ENCODE measurements at regions not wholly inside any gene's neighbourhood (a gene's known extent, or its start where the extent isn't known, plus 50 kb on each side); places are given as distances from the start of the nearest gene placed in this dataset.
"Not testable (repeated sequence)": the region's sequence is repeated elsewhere in the genome, so short reads cannot be mapped to it uniquely, and the experiment has no call there.

DNA sequence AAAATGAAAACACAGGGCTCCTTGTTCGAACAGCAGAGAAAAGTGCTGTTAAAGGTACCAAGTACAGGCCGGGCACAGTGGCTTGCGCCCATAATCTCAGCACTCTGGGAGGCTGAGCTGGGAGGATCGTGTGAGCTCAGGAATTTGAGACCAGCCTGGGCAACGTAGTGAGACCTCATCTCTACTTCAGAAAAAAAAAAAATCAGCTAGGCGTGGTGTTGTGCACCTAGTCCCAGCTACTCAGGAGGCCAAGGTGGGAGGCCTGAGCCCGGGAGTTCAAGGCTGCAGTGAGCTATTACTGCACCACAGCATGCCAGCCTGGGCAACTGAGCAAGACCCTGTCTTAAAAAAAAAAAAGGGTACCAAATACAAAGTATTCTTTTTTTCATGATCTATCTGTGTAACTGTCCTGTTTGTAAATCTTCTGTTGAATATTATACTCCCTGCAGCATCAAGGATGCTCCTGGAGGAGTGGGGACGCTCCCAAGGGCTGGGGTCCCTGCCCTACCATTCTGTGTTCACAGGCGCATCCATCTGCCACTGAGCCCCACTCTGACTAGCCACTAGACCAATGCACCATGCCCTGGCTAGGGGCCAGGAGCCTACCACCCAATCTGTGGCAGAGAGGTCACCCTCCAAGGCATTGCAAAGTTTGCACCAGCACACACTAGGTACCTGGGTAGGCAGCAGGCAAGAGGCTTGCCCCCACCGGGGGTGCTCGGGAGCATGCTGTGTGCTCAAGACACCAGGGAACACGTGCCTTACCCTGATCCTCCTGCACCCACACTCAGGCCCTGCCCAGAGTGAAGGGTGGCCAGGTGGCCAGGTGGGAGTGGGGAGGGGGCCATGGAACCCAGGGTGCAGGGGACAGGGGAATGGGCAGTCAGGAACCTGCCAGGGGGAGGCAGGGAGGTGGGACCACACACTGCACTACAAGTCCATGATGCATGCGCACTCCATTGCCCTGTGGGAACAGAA is 67.3 kb upstream of the KMT2C start:
- H3K4me3 ChIP-seq (ENCODE audit: low read depth, low read length), result no peak overlapping the region
- TF ChIP-seq, protein P1, sequence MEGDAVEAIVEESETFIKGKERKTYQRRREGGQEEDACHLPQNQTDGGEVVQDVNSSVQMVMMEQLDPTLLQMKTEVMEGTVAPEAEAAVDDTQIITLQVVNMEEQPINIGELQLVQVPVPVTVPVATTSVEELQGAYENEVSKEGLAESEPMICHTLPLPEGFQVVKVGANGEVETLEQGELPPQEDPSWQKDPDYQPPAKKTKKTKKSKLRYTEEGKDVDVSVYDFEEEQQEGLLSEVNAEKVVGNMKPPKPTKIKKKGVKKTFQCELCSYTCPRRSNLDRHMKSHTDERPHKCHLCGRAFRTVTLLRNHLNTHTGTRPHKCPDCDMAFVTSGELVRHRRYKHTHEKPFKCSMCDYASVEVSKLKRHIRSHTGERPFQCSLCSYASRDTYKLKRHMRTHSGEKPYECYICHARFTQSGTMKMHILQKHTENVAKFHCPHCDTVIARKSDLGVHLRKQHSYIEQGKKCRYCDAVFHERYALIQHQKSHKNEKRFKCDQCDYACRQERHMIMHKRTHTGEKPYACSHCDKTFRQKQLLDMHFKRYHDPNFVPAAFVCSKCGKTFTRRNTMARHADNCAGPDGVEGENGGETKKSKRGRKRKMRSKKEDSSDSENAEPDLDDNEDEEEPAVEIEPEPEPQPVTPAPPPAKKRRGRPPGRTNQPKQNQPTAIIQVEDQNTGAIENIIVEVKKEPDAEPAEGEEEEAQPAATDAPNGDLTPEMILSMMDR (conservative IDR thresholded peaks at IDR 0.05; ENCODE audit: low read depth, low read length), result no peak
- DNase-seq (ENCODE audit: low read depth), result no peak

DNA sequence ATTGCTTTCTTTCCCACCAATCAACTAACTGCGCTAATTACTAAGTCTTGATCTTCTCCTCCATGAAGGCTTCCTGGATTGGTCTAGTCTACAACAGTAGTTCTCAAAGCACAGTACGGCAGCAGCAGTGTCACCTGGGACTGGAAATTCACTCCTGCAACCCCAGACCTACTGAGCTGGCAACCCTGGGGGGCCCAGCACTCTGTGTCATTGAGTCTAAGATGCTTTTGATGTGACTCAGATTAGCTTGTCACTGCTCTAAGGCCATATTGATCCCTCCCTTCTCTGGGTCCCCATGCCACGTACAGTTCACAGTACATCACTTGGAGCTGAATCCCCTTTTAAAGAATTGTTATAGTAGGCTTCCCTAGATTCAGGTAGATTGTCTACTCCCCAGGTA is 65.7 kb upstream of the KMT2C start:
- TF ChIP-seq, protein P1 (conservative IDR thresholded peaks at IDR 0.05; ENCODE audit: low read depth, low read length), result no peak
- H3K4me3 ChIP-seq (ENCODE audit: low read depth, low read length), result no peak overlapping the region

DNA sequence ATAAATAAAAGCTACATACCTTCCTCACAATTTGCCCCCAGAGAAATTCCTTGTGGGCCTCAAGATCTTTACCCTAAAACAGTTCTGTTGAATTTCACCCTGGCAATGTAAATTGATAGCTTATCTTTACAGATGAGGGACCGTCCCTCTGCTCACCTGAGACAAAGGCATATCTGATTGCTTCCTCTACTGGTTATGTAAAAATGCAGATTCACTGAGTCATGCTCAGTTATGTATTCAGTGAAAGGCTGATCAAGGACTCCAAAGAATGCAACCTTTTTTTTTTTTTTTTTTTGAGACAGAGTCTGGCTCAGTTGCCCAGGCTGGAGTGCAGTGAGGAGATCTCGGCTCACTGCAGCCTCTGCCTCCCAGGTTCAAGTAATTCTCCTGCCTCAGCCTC is 64.2 kb upstream of the KMT2C start:
- not testable (repeated sequence) for H3K4me3 ChIP-seq (ENCODE audit: low read depth, low read length)
- peak; percentile 7 for DNase-seq (ENCODE audit: low read depth)

More for the DNA sequence above, 65.7 kb upstream of the KMT2C start:
- DNase-seq (ENCODE audit: low read depth), result no peak

DNA sequence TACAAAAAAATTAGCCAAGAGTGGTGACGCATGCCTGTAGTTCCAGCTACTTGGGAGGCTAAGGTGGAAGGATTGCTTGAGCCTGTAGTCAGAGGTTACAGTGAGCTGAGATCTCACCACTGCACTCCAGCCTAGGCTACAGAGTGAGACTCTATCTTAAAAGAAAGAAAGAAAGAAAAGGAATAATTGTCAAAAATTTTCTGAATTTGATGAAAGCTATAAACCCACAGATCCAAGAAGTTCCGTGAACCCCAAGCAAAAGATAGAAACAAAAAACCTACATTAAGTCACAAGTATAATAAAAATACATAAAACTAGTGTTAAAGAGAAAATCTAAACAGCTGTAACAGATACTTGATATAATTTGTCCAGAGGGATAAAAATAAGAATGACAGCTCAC is 60.1 kb upstream of the KMT2C start:
- no peak overlapping the region for H3K4me3 ChIP-seq (ENCODE audit: low read depth, low read length)
- DNase-seq (ENCODE audit: low read depth), result no peak
- TF ChIP-seq, protein P1 (conservative IDR thresholded peaks at IDR 0.05; ENCODE audit: low read depth, low read length), result no peak

DNA sequence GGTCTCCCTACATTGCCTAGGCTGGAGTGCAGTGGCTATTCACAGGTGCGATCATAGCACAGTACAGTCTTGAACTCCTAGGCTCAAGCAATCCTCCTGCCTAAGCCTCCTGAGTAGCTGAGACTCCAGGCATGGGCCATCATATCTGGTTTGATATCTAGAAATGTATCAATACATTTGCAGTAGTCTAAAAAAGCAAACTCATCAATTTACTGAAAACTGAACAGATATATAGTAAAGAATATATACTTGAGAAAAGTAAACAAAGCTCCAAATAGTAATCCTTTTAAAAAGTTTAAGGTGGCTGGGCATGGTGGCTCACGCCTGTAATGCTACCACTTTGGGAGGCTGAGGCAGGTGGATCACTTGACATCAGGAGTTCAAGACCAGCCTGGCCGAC is 57.1 kb upstream of the KMT2C start:
- H3K4me3 ChIP-seq (ENCODE audit: low read depth, low read length), result no peak overlapping the region
- no peak for DNase-seq (ENCODE audit: low read depth)
- TF ChIP-seq, protein P1 (conservative IDR thresholded peaks at IDR 0.05; ENCODE audit: low read depth, low read length), result no peak

DNA sequence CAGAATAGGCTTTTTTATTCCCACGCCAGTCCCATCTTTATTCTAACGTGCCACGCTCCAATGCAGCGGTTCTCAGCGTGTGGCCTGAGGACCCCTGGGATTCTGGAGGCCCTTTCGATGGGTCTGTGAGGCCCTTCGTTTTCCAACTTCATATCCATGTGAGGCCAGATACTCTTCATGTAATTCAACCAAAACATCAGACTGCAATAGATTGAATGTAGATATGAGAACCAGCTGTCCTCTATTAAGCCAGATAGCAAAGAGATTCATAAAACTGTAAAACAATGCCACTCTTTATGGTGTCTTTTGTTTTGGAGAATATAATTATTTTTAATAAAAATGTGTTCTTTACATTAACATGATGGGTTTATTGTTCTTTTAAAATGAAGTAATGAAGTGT is 53.2 kb upstream of the KMT2C start:
- TF ChIP-seq, protein P1 (conservative IDR thresholded peaks at IDR 0.05; ENCODE audit: low read depth, low read length), result no peak
- no peak for DNase-seq (ENCODE audit: low read depth)
- H3K4me3 ChIP-seq (ENCODE audit: low read depth, low read length), result no peak overlapping the region

DNA sequence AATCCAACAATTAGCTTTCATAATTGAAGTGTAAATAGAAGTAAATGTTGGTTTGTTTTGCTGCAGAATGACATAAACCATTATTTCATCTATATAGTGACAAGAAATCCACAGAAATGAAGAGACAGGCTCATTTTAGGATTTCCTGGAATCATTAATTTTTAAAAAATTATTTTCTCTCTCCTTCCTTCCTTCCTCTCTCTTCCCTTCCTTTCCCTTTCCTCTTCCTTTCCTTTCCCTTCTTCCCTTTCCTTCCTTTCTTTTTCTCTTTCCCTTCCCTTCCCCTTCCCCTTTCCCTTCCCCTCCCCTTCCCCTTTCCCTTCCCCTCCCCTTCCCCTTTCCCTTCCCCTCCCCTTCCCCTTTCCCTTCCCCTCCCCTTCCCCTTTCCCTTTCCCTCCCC is 51.2 kb upstream of the KMT2C start:
- no peak for DNase-seq (ENCODE audit: low read depth)
- TF ChIP-seq, protein P1 (conservative IDR thresholded peaks at IDR 0.05; ENCODE audit: low read depth, low read length), result no peak
- H3K4me3 ChIP-seq (ENCODE audit: low read depth, low read length), result no peak overlapping the region

Data from choroid plexus epithelial cell (primary cell).